22Rv1 (cell line): ENCODE measurements at regions not wholly inside any gene's neighbourhood (a gene's known extent, or its start where the extent isn't known, plus 50 kb on each side); places are given as distances from the start of the nearest gene placed in this dataset.

Experiments
- ZFX ChIP-seq: fragments of 450-650 bp; IDR thresholded peaks from 2 replicates; pipeline ENCODE4 v1.6.1; 2017; ENCODE audit warnings: antibody characterized with exemption, borderline replicate concordance
- TF ChIP-seq, protein P1 (sequence below): fragments of 450-650 bp; IDR thresholded peaks from 2 replicates; pipeline ENCODE4 v1.5.1; 2017; ENCODE audit warnings: mild to moderate bottlenecking

DNA sequence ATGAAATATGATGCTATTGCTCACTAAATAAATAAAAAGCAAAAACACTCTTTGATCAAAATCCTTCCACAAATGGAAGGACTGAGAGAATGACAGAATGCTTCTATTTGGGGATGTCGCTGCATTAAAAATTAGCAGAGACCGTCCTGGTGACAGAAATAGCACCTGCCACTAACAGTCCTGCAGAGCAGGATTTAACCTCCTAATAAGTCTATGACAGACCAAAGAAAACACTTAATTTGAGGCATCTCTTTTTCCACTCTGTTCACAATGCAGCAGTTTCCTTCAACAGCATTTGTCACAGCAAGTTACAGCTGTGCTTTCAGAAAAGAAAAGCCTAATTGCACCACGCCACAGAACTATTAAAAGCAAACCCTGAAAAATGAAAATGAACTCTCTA is 140.6 kb upstream of the BEND6 start:
- TF ChIP-seq, protein P1, sequence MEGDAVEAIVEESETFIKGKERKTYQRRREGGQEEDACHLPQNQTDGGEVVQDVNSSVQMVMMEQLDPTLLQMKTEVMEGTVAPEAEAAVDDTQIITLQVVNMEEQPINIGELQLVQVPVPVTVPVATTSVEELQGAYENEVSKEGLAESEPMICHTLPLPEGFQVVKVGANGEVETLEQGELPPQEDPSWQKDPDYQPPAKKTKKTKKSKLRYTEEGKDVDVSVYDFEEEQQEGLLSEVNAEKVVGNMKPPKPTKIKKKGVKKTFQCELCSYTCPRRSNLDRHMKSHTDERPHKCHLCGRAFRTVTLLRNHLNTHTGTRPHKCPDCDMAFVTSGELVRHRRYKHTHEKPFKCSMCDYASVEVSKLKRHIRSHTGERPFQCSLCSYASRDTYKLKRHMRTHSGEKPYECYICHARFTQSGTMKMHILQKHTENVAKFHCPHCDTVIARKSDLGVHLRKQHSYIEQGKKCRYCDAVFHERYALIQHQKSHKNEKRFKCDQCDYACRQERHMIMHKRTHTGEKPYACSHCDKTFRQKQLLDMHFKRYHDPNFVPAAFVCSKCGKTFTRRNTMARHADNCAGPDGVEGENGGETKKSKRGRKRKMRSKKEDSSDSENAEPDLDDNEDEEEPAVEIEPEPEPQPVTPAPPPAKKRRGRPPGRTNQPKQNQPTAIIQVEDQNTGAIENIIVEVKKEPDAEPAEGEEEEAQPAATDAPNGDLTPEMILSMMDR, result no peak
- no peak for TF ChIP-seq ZFX
